Nephron (organoid): ENCODE measurements at regions not wholly inside any gene's neighbourhood (a gene's known extent, or its start where the extent isn't known, plus 50 kb on each side); places are given as distances from the start of the nearest gene placed in this dataset.

ENCODE experiments used
- H3K27ac Mint-ChIP-seq, 3 experiments: 2 replicates each; pipeline ENCODE4 v1.8.0; 2020; ENCODE audit warnings: mixed read lengths in 3 of 3, mild to moderate bottlenecking in 2 of 3, moderate library complexity in 1 of 3
- H3K27me3 Mint-ChIP-seq: 2 replicates; pipeline ENCODE4 v1.8.0; 2021; ENCODE audit warnings: low read depth, mild to moderate bottlenecking, moderate library complexity, mixed read lengths
- H3K36me3 Mint-ChIP-seq: 2 replicates; pipeline ENCODE4 v1.8.0; 2020; ENCODE audit warnings: low read depth, mixed read lengths
- H3K4me1 Mint-ChIP-seq: 2 replicates; pipeline ENCODE4 v1.8.0; 2020; ENCODE audit warnings: mixed read lengths
- H3K4me3 Mint-ChIP-seq, 3 experiments: 2 replicates each; pipeline ENCODE4 v1.8.0; 2020; ENCODE audit warnings: mild to moderate bottlenecking in 3 of 3, mixed read lengths in 3 of 3, moderate library complexity in 2 of 3
- H3K9me3 Mint-ChIP-seq: 2 replicates; pipeline ENCODE4 v1.8.0; 2020; ENCODE audit warnings: mixed read lengths
- CTCF ChIP-seq, 3 experiments: fragments of 200-600 bp; sonication (generic); IDR thresholded peaks; one replicate each; pipeline ENCODE4 v1.5.0; 2021; ENCODE audit warnings: antibody characterized with exemption in 3 of 3; ENCODE audit not compliant: unreplicated experiment in 3 of 3

DNA sequence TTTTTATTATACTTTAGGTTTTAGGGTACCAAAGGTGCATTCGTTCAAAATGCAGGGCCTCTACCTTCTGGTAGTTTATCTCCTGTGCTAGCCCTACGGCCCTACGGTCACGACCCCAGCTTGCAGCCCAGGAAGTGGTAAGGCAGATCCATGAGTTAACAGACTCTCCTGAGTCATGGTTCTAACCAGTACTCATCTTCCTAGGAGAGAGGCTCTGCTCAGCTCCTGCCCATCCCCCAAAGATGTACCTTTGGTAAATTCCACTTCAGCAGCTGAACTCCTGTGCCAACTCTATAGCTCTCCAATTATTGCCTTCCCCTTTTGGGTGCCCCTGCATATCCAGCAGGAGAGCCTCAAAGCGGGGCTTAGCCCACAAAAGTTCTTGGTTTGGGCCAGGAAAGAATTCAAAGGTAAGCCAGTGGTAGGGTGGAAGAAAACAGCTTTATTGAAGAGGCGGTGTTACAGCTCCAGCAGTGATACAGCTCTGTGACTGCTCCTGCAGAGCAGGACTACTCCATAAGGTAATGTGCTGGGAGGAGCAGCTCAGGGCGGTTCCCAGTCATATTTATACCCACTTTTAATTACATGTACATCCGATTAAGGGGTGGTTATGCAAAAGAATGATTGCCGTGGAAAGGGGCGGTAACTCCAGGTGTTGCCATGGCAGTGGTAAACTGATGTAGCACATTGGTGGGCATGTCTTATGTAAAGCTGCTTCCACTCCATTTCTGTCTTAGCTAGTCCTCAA lies 241.4 kb downstream of the PMP22 start:
- no peaks in the 10 kb centered on the region for H3K4me1 Mint-ChIP-seq
- no peak for TF ChIP-seq CTCF (IDR thresholded peaks at IDR 0.05; ENCODE audit: unreplicated experiment in 3 of 3)
- no peaks in the 10 kb centered on the region for H3K36me3 Mint-ChIP-seq
- H3K27me3 Mint-ChIP-seq = no peaks in the 10 kb centered on the region
- H3K9me3 Mint-ChIP-seq = no peaks in the 10 kb centered on the region
- H3K4me3 Mint-ChIP-seq = no peak overlapping the region
- no peak overlapping the region for H3K27ac Mint-ChIP-seq

GRCh38 chr17:15019158-15019557 lies 246.0 kb downstream of the PMP22 start:
- Mint-ChIP-seq H3K9me3 (no peaks in the 10 kb centered on the region), H3K27ac (no peak overlapping the region), H3K36me3 (no peaks in the 10 kb centered on the region), H3K27me3 (no peaks in the 10 kb centered on the region), H3K4me3 (no peak overlapping the region), H3K4me1 (no peaks in the 10 kb centered on the region)
- TF ChIP-seq CTCF (IDR thresholded peaks at IDR 0.05; ENCODE audit: unreplicated experiment in 3 of 3) = no peak

DNA sequence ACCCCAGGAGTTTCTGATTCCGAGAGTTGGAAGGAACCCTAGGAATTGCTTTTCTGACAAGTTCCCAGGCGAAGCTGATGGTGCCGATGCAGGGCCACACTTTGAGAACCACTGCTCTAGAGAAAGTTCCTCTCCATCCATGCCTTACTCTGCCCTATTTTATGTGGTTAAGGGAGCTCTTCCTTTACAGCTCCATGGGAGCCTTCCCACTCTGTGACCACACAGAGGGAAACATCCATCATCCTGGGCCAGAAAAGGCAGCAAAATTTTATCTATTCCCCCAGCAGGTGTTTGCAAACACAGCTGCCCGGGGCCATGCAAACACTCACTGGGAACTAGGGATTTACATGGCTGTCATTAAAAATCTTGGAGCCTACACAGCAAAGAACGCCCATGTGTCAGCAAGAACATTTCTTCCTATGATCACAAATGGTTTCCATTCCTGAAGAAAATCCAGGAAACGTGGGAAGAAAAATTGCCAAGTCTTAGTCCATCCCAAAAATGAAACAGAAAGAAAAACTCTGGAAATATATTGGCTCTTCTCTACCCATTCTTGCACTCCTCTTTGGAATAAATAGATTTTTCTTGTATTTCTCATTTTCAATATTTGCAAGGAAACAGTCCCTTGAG lies 252.7 kb downstream of the PMP22 start:
- H3K27me3 Mint-ChIP-seq = peaks cover 7% of the 10 kb centered on the region
- H3K4me1 Mint-ChIP-seq = no peaks in the 10 kb centered on the region
- no peaks in the 10 kb centered on the region for H3K36me3 Mint-ChIP-seq
- H3K9me3 Mint-ChIP-seq = no peaks in the 10 kb centered on the region
- TF ChIP-seq CTCF (IDR thresholded peaks at IDR 0.05; ENCODE audit: unreplicated experiment in 3 of 3) = no peak
- no peak overlapping the region for H3K4me3 Mint-ChIP-seq
- H3K27ac Mint-ChIP-seq = no peak overlapping the region

- H3K27me3 Mint-ChIP-seq = peaks cover 15% of the 10 kb centered on the region
- H3K4me1 Mint-ChIP-seq = no peaks in the 10 kb centered on the region
- no peaks in the 10 kb centered on the region for H3K9me3 Mint-ChIP-seq
- H3K4me3 Mint-ChIP-seq = no peak overlapping the region
- H3K36me3 Mint-ChIP-seq = no peaks in the 10 kb centered on the region
- TF ChIP-seq CTCF (IDR thresholded peaks at IDR 0.05; ENCODE audit: unreplicated experiment in 3 of 3) = no peak
- no peak overlapping the region for H3K27ac Mint-ChIP-seq
Observed at GRCh38 chr17:15009087-15009486, 256.0 kb downstream of the PMP22 start.

GRCh38 chr17:15007147-15007553 lies 258.0 kb downstream of the PMP22 start:
- Mint-ChIP-seq H3K4me3 (no peak overlapping the region), H3K36me3 (no peaks in the 10 kb centered on the region), H3K4me1 (no peaks in the 10 kb centered on the region), H3K27me3 (peaks cover 15% of the 10 kb centered on the region), H3K9me3 (no peaks in the 10 kb centered on the region), H3K27ac (no peak overlapping the region)
- TF ChIP-seq CTCF (IDR thresholded peaks at IDR 0.05; ENCODE audit: unreplicated experiment in 3 of 3) = no peak
